Left forelimb (tissue), 1 donor: ENCODE measurements at regions not wholly inside any gene's neighbourhood (a gene's known extent, or its start where the extent isn't known, plus 50 kb on each side); places are given as distances from the start of the nearest gene placed in this dataset.

Experiments used
- DNase-seq: peaks from one replicate; pipeline ENCODE4 v3.0.0-alpha.2; 2018; ENCODE audit warnings: low spot score

DNA sequence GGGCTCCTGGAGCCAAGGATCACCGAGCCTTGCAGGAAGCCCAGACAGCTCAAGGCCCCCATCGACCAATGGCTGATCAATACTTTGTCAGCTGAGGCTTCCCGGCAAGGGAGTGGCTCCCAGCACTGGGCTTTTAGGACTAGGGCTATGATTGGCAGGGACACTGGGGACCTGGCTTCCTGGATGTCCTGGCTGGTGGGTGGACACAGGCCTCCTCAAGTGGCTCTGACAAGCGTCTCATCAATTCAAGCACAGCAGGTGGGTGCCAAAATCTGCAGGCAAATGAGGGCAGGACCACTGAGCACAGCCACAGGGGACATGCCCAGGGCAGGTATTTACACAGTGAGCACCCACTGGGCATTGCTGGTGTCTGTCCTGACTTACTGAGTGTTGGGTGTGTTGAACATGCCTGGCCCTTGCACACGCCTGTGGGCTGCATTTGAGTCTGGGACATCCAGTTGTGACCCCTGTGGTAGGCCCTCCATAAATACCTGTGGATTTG lies 420.1 kb upstream of the SULF2 start:
- DNase-seq: no peak

- no peak for DNase-seq
These were observed 419.2 kb upstream of the SULF2 start for GRCh38 chr20:48204499-48204898.

DNA sequence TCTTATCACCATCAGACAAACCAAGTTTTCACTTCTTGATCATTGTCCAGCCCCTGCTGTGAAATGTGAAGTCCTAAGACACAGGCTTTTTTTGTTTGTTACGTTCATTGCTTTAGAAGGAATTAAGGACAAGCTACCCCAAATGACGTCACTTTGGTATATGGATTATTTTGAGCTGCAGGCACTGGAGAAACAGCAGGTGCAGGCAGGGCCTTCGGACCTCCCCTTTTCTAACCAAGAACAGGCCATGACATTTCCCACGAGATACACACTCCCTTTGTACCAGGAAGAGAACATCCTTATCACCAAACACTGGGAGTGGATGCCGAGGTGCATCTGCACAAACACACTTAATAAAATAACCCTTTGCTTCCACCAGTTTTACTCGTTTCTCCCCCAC lies 418.0 kb upstream of the SULF2 start:
- no peak for DNase-seq

DNA sequence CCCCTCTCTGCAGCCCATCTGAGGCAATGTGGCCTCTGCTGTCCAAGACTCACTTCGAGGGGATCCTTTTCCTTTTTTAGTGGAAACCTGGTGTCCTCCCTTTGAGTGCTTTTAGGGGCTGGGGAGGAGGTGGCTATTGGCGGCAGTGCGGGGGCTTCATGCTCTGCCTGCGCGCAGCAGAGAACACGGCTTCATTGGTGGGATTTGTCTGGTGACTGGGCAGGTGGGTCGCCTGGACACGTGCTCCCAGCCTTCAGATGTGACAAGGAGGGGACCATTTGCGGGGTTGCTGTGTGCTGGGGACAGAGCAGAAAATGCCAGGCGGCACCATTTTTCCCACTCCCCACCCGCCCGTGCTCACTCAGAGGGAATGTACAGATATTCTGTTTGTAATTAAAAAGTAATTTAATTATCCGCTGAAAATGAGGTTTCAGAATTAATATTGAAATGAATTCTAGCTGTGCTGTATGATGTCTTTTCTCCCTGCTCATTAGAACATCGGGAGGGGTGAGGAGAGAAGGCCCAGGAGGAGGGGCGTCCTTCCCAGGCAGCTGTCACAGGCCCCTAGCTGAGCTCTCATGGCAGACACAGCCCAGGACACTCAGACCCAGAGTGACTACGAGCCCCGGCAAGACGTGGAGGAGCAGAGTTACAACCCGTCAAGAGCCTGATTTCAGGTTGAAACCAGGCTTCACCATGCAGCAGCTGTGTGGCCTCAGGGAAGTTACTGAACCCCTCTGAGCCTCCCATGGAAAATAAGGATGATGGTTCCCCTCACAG lies 417.2 kb upstream of the SULF2 start:
- no peak for DNase-seq

DNA sequence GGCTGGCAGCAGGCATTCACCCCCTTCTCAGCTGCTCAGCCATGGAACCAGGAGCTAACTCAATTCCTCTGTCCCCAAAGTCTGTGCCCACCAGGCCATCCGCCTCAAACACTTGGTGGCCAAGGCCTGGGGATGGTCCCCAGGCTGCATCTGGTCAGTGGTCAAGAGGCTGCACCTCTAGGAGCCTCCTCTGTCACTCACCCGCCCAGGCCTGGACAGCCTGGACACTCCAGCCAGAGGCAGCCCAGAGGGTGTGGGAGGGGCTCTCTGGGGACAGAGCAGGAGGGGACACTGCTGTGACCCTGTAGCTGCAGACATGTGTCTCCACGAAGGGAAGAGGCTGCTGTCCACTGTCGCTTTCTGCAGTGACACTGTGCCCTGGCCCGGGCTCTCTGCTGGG lies 416.6 kb upstream of the SULF2 start:
- DNase-seq: no peak

DNA sequence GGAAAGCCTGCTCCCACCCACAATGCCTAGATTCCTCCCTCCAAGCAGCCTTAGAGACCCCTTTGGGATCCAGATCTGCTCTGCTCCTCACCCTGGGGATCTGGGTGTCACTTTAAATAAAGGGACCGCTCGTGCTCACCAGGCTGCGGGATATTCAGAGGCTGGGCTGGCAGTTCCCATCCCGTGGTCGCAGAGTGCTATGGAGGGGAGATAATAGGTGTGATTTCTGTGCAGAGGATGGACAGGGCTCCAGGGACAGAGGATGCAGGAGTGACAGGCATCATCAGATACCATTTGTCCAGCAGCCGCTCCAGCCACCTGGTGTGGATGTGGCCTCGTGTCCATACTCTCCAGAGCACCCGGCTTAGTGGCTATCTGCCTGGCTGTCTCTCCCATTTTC lies 415.9 kb upstream of the SULF2 start:
- no peak for DNase-seq

DNA sequence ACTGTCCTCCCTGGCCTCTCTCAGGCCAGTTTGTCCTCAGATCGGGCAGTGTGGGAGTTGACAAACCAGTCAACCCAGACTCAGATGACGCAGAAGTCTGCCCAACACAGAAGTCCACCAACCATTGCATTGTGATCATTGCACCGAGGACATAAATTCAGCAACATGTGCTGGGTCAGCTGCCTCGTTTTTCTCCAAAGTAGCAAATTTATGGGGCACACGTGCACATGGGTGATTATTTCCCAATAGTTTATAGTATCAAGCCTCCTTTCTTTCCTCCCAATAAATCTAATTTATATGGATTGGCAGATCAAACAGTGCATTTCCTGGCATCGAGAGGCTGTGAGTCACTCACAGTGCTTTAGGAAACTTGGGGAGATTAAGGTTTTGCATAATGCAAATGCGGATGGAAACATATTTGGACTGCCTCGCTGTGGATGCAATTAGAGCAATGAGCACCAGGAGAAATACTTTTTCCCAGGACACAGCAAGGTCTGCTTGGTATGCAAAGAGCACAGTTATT lies 413.7 kb upstream of the SULF2 start:
- DNase-seq: no peak

- DNase-seq: no peak
These were observed 411.8 kb upstream of the SULF2 start for GRCh38 chr20:48197066-48197465.

DNA sequence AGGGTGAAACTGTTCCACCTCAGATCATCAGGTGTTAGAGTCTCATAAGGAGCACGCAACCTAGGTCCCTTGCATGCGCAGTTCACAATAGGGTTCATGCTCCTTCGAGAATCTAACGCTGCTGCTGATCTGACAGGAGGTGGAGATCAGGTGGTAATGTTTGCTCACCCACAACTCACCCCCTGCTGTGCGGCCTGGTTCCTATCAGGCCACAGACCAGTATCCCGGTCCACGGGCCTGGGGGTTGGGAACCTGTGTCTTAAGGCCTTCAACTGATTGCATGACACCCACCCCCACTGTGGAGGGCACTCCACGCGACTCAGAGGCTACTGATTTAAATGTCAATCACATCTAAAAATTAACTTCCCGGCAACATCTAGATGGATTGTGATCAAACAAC lies 411.2 kb upstream of the SULF2 start:
- no peak for DNase-seq

DNA sequence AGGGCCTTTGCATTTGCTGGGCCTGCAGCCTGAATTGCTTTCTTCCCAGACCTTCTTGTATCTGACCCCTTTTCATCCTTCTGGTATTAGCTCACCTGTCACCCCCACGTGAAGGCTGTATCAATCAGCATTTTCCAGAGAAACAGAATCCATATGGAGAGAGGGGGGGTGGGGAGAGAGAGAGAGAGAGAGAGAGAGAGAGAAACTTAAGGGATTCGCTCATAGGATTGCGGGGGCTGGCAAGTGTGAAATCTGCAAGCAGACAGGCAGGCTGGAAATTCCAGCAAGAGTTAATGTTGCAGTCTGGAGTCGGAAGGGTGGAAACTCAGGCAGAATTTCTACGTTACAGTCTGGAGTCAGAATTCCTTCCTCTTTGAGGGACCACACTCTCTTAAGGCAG lies 410.7 kb upstream of the SULF2 start:
- no peak for DNase-seq

DNA sequence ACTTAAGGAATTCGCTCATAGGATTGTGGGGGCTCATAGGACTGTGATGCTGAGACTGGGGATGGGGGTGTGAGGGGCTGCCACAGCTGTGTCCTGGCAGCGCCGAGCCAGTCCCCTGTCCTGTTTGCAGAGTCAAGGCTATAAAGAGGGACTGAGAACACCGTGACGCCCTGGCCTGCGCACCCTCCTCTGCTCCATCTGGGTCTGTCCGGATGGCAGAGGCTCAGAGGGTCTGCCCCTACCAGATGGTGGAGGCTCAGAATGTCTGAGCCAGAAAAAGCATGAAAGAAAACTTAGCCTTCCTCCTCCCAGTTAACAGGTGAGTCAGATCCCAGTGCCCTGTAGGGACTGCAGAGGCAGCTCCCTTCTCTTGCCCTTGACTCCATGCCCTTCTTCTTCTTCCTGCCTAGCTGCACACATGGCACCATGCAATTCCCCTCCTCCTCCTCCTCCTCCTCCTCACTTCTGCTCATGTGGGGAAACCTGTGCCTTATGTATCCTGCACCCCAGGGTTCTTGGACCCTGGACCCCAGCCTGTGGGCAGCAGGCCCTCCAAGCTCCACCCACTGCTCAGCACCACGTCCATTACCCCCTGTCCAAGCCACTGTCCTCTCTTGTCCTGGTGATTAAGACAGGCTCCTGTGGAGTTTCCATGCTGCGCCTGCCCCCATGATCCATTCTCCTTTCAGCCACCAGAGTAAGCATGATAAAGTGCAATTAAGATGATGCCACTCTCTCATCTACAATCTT lies 410.0 kb upstream of the SULF2 start:
- no peak for DNase-seq

GRCh38 chr20:48194583-48194982 lies 409.3 kb upstream of the SULF2 start:
- no peak for DNase-seq

DNA sequence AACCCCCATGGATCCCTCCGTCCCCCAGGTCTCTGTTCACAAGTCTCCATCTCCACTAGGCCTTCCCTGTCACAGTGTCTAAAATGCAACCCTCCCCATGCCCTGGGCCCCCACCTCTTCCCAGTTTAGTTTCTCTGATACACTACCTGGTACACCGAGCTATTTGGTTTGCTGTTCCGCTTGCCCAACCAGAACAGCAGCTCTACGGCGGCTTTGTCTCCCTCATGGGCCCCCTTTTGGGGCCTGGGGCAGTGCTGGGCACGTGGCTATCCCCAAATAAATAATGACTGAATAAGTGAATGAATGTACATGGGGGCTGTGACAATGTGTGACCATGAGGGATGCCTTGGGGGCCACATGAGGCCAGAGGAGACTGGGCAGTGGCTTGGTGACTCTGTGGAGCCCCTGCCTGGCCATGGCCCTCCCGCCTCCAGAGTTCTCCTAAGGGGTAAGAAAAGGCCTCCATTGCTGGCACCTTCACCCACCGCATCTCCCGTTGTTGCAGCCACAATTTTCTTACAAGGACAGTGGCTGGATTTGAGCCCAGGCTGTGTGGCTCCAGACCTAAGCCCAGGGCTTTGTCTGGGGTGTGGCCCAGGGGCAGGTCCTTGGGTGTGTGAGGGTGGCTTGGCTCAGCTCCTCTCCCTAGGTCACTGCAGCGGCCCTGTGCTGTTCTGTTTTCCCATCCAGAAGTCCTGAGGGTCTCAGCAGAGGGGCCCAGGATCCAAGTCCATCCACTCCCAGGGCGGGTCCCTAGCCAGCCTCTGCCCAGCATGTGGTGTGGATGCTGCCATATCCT lies 408.5 kb upstream of the SULF2 start:
- DNase-seq: no peak

DNA sequence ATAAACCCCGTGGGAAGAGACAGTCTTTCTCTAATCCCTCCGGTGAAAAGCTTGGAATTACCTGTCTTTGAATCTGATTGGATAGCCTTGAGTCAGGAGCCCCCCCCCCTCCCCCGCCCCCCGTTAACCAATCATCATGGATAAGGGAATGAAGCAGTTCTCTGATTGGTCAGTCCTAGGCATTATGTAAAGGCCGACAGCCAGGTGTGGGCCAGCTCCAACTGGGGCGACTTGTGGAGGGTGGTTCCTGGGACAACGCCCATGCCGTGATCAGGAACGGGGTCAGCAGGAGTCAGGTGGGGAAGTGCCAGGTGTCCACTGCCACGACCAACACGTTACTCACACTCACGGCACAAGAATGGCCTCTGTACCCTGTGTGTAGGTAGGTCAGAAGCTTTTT lies 406.8 kb upstream of the SULF2 start:
- no peak for DNase-seq

- DNase-seq: no peak
These were observed 405.9 kb upstream of the SULF2 start for GRCh38 chr20:48191200-48191599.

- no peak for DNase-seq
These were observed 405.5 kb upstream of the SULF2 start for GRCh38 chr20:48190757-48191156.

- DNase-seq: no peak
These were observed 403.9 kb upstream of the SULF2 start for GRCh38 chr20:48189181-48189580.

DNA sequence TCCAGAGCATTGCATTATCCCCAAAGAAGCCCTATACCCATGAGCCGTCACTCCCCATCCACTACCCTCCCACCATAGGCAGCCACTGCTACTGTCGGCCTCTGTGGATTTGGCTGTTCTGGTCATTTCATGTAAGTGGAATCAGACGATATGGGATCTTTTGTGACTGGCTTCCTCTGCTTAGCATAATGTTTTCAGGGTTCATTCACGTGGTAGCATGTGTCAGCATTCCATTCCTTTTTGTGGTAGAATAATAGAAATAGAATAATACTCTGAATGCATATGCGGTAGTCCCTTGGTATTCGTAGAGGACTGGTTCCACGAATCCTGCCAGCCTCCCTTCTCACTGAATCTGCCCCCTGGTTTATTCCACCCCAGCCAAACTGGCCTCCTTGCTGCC lies 402.6 kb upstream of the SULF2 start:
- no peak for DNase-seq

DNA sequence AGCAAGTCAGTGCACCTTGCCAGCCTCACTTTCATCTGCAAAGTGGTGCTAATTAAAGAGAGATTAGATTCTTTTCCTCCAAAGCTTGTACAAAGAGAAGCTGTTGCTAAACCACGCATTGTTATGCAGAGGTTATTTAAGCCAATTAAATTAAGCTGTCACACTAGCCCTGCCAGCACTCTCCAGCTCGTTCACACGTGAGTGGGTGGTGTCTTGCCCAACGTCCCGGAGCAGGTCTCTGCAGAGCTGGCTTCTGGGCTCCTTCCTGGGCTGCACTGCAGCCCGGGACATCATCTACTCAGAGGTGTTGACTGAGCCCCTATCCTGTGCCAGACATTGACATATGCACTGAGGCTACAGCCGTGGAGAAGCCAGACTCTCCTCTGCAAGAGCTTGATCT lies 401.6 kb upstream of the SULF2 start:
- no peak for DNase-seq

- no peak for DNase-seq
These were observed 401.2 kb upstream of the SULF2 start for GRCh38 chr20:48186447-48186846.

DNA sequence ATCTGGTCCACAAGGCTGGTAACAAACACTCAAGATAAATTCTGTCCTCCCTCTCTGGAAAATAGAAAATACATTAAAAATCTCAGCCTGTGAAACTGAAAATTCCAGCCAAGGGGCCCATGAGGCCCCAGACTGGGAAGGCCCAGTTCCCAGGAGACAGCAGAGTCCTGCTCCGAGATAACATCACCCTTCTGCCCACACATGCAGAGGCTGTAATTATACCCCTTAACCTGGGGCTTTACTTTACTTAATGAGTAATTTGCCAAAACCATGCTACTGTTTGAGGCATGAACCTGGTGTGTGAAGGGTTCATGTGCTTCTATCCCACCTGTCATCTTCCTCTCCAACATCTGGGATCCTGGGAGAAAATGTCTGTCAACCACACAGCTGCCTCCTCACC lies 398.9 kb upstream of the SULF2 start:
- no peak for DNase-seq

DNA sequence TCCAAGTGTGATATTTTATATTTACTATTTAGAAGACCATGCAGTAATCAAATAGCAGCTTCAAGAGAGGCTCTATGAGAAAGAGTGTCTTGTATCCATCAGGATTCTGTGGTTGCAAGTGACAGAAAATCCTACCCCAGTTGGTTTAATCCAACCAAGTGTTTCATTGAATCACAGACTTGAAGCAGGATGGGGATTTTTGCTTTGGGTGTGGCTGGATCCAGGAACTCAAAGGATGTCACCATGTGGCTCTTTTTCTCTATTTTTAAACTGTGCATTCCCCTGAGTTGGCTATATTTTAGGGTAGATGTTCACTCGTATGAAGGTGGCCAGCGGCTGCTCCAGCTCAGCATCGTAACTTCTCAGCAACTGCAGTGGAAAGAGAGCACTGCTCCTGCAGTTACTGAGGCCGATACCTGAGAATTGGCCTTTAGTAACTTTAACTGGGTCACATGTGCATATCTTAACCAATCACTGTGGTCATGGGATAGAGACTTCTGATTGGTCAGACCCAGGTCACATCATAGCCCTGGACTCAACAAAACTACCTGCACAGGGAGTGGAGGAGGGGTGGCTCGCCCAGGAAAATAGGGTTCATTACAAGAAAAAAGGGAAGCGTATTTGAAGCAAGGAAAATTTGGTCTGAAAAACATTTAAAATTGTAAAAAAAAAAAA lies 396.1 kb upstream of the SULF2 start:
- DNase-seq: no peak
